Neural progenitor cell (in vitro differentiated cells): ENCODE measurements at regions not wholly inside any gene's neighbourhood (a gene's known extent, or its start where the extent isn't known, plus 50 kb on each side); places are given as distances from the start of the nearest gene placed in this dataset.

Experiments
- DNase-seq: peaks from one replicate; pipeline ENCODE4 v3.0.0-alpha.2; 2016; ENCODE audit warnings: low spot score
- H2AFZ ChIP-seq: fragments of 200-600 bp; sonication (generic); replicated peaks from 2 replicates; pipeline ENCODE4 v1.6.1; 2016; ENCODE audit warnings: antibody characterized with exemption
- H3F3A ChIP-seq: fragments of 200-600 bp; sonication (generic); 2 replicates; pipeline ENCODE4 v1.6.1; 2016; ENCODE audit warnings: antibody characterized with exemption, low read depth
- H3K27ac ChIP-seq: fragments of 200-600 bp; sonication (generic); 2 replicates; pipeline ENCODE4 v1.5.1; 2016; ENCODE audit warnings: mild to moderate bottlenecking
- H3K27me3 ChIP-seq: fragments of 200-600 bp; sonication (generic); 2 replicates; pipeline ENCODE4 v1.6.1; 2016; ENCODE audit warnings: mild to moderate bottlenecking, moderate library complexity
- H3K36me3 ChIP-seq: fragments of 200-600 bp; sonication (generic); 2 replicates; pipeline ENCODE4 v1.5.1; 2016
- H3K4me1 ChIP-seq: fragments of 200-600 bp; sonication (generic); 2 replicates; pipeline ENCODE4 v1.6.1; 2016; ENCODE audit warnings: mixed run types
- H3K4me2 ChIP-seq: fragments of 200-600 bp; sonication (generic); 2 replicates; pipeline ENCODE4 v1.6.1; 2016
- H3K4me3 ChIP-seq: fragments of 200-600 bp; sonication (generic); 2 replicates; pipeline ENCODE4 v1.5.1; 2016
- H3K79me2 ChIP-seq: fragments of 200-600 bp; sonication (generic); 2 replicates; pipeline ENCODE4 v1.6.1; 2016; ENCODE audit warnings: low read depth
- H3K9ac ChIP-seq: fragments of 200-600 bp; sonication (generic); 2 replicates; pipeline ENCODE4 v1.6.1; 2016
- H3K9me3 ChIP-seq: fragments of 200-600 bp; sonication (generic); 2 replicates; pipeline ENCODE4 v1.5.1; 2016; ENCODE audit warnings: low read depth
- H4K20me1 ChIP-seq: fragments of 200-600 bp; sonication (generic); 2 replicates; pipeline ENCODE4 v1.6.1; 2016; ENCODE audit warnings: low read depth
- H3K27ac Mint-ChIP-seq: 3 replicates; pipeline ENCODE4 v1.8.0; 2021; ENCODE audit warnings: mixed read lengths
- H3K27me3 Mint-ChIP-seq: 2 replicates; pipeline ENCODE4 v1.8.0; 2022; ENCODE audit warnings: low read depth, mild to moderate bottlenecking, inconsistent platforms, moderate library complexity, mixed read lengths; ENCODE audit not compliant: insufficient read depth
- H3K36me3 Mint-ChIP-seq: 3 replicates; pipeline ENCODE4 v1.8.0; 2021; ENCODE audit warnings: mixed read lengths
- H3K4me1 Mint-ChIP-seq: 3 replicates; pipeline ENCODE4 v1.8.0; 2021; ENCODE audit warnings: mixed read lengths
- H3K4me3 Mint-ChIP-seq: 3 replicates; pipeline ENCODE4 v1.8.0; 2021; ENCODE audit warnings: mild to moderate bottlenecking, moderate library complexity, mixed read lengths
- H3K9me3 Mint-ChIP-seq: 3 replicates; pipeline ENCODE4 v1.8.0; 2020; ENCODE audit warnings: mixed read lengths
- CTCF ChIP-seq: fragments of 200-600 bp; sonication (generic); IDR thresholded peaks from 2 replicates; pipeline ENCODE4 v1.5.1; 2017; ENCODE audit warnings: antibody characterized with exemption, mild to moderate bottlenecking
- EZH2 ChIP-seq: fragments of 200-600 bp; sonication (generic); IDR thresholded peaks from 2 replicates; pipeline ENCODE4 v1.6.1; 2017; ENCODE audit warnings: antibody characterized with exemption, mild to moderate bottlenecking, moderate library complexity
- EZH2phosphoT487 ChIP-seq: fragments of 200-600 bp; sonication (generic); IDR thresholded peaks from 2 replicates; pipeline ENCODE4 v1.6.1; 2017; ENCODE audit warnings: antibody characterized with exemption

- no peak overlapping the region for H3K4me3 Mint-ChIP-seq
- Histone ChIP-seq H3K9ac (no peak overlapping the region), H3K4me1 (no peaks in the 10 kb centered on the region), H3F3A (no peaks in the 10 kb centered on the region), H3K4me3 (no peak overlapping the region), H3K36me3 (no peaks in the 10 kb centered on the region), H3K27me3 (no peaks in the 10 kb centered on the region), H4K20me1 (no peaks in the 10 kb centered on the region), H3K79me2 (no peaks in the 10 kb centered on the region), H3K4me2 (no peak overlapping the region), H2AFZ (no peak overlapping the region), H3K27ac (no peak overlapping the region), H3K9me3 (no peaks in the 10 kb centered on the region)
- H3K4me1 Mint-ChIP-seq = peaks cover 8% of the 10 kb centered on the region
- no peaks in the 10 kb centered on the region for H3K36me3 Mint-ChIP-seq
- no peak for DNase-seq
- H3K27me3 Mint-ChIP-seq = no peaks in the 10 kb centered on the region
- no peaks in the 10 kb centered on the region for H3K9me3 Mint-ChIP-seq
- TF ChIP-seq EZH2phosphoT487 = no peak
- no peak for TF ChIP-seq CTCF
- no peak for TF ChIP-seq EZH2
- H3K27ac Mint-ChIP-seq = no peak overlapping the region
Measured at GRCh38 chr20:40168981-40169620, 519.9 kb downstream of the MAFB start.

GRCh38 chr20:40161391-40161790 lies 527.6 kb downstream of the MAFB start:
- H3K4me1 Mint-ChIP-seq = peaks cover 3% of the 10 kb centered on the region
- Histone ChIP-seq H3K4me1 (no peaks in the 10 kb centered on the region), H3K9me3 (no peaks in the 10 kb centered on the region), H3K27ac (no peak overlapping the region), H4K20me1 (no peaks in the 10 kb centered on the region), H3K4me2 (no peak overlapping the region), H2AFZ (no peak overlapping the region), H3K27me3 (no peaks in the 10 kb centered on the region), H3K9ac (no peak overlapping the region), H3K4me3 (no peak overlapping the region), H3F3A (no peaks in the 10 kb centered on the region), H3K79me2 (no peaks in the 10 kb centered on the region), H3K36me3 (no peaks in the 10 kb centered on the region)
- no peak overlapping the region for H3K27ac Mint-ChIP-seq
- DNase-seq = no peak
- TF ChIP-seq EZH2 = no peak
- H3K36me3 Mint-ChIP-seq = no peaks in the 10 kb centered on the region
- no peaks in the 10 kb centered on the region for H3K27me3 Mint-ChIP-seq
- H3K4me3 Mint-ChIP-seq = no peak overlapping the region
- H3K9me3 Mint-ChIP-seq = no peaks in the 10 kb centered on the region

GRCh38 chr20:40160097-40160550 lies 528.9 kb downstream of the MAFB start:
- H3K27ac ChIP-seq = no peak overlapping the region
- no peak overlapping the region for H3K4me2 ChIP-seq
- H2AFZ ChIP-seq = no peak overlapping the region
- H3K4me1 ChIP-seq = no peaks in the 10 kb centered on the region
- no peaks in the 10 kb centered on the region for H3F3A ChIP-seq
- Mint-ChIP-seq H3K4me1 (peaks cover 3% of the 10 kb centered on the region), H3K9me3 (no peaks in the 10 kb centered on the region), H3K27me3 (no peaks in the 10 kb centered on the region), H3K36me3 (no peaks in the 10 kb centered on the region), H3K4me3 (no peak overlapping the region), H3K27ac (no peak overlapping the region)
- H3K9me3 ChIP-seq = no peaks in the 10 kb centered on the region
- H3K9ac ChIP-seq = no peak overlapping the region
- TF ChIP-seq CTCF (peak; percentile 70), EZH2phosphoT487 (no peak), EZH2 (no peak)
- H3K36me3 ChIP-seq = no peaks in the 10 kb centered on the region
- H4K20me1 ChIP-seq = no peaks in the 10 kb centered on the region
- no peaks in the 10 kb centered on the region for H3K79me2 ChIP-seq
- DNase-seq = peak; percentile 68
- no peaks in the 10 kb centered on the region for H3K27me3 ChIP-seq
- no peak overlapping the region for H3K4me3 ChIP-seq

- H3K27me3 Mint-ChIP-seq = no peaks in the 10 kb centered on the region
- no peak overlapping the region for H3K27ac Mint-ChIP-seq
- H3K36me3 Mint-ChIP-seq = no peaks in the 10 kb centered on the region
- no peaks in the 10 kb centered on the region for H3K79me2 ChIP-seq
- no peak overlapping the region for H2AFZ ChIP-seq
- H3K4me2 ChIP-seq = no peak overlapping the region
- no peak overlapping the region for H3K4me3 ChIP-seq
- no peaks in the 10 kb centered on the region for H3K36me3 ChIP-seq
- no peaks in the 10 kb centered on the region for H3K9me3 Mint-ChIP-seq
- no peak overlapping the region for H3K27ac ChIP-seq
- no peak for DNase-seq
- H3K4me3 Mint-ChIP-seq = no peak overlapping the region
- peaks cover 3% of the 10 kb centered on the region for H3K4me1 Mint-ChIP-seq
- H4K20me1 ChIP-seq = no peaks in the 10 kb centered on the region
- no peak overlapping the region for H3K9ac ChIP-seq
- no peak for TF ChIP-seq EZH2
- no peaks in the 10 kb centered on the region for H3F3A ChIP-seq
- no peaks in the 10 kb centered on the region for H3K27me3 ChIP-seq
- H3K9me3 ChIP-seq = no peaks in the 10 kb centered on the region
- H3K4me1 ChIP-seq = no peaks in the 10 kb centered on the region
Measured at GRCh38 chr20:40159276-40159675, 529.8 kb downstream of the MAFB start.
